ENCODE measurements at regions not wholly inside any gene's neighbourhood (a gene's known extent, or its start where the extent isn't known, plus 50 kb on each side); places are given as distances from the start of the nearest gene placed in this dataset.

DNA sequence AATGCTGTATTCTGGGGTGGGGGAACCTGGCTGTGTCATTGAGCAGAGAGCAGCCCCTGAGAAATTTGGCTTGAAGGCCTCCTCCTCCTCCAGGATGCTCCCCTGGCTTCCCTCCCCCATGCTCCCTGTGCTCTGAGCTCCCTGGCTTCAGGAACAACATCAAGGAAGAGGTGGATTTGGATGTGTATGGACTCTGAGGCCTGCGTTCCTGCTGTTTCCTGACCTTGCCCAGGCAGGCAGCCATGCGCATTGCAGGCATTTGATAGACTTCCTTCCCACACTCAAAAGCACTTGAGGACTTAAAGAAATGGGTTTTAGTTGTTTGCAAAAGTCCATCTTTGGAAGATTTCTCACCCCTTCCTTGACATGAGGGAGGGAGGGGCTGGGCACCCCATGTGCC lies 1317.1 kb downstream of the BRD1 start:
- DNase-seq = no peak
- Histone ChIP-seq H3K36me3 (ENCODE audit: insufficient read depth in 1 of 2, low read depth in 1 of 2) (no peaks in the 10 kb centered on the region), H3K9me3 (no peaks in the 10 kb centered on the region), H3K4me3 (no peak overlapping the region), H3K27me3 (ENCODE audit: insufficient read depth in 3 of 3, low read length in 2 of 3) (no peaks in the 10 kb centered on the region), H3K4me1 (no peaks in the 10 kb centered on the region), H3K27ac (no peak overlapping the region)
- intact Hi-C loops (cut with DNase I) = no loop called here
- WGBS, 3 donors = 66 to 82% (median 68%) methylated on average over 2 of the region's 2 CpGs
- no peak for ATAC-seq
- TF ChIP-seq, protein P1, sequence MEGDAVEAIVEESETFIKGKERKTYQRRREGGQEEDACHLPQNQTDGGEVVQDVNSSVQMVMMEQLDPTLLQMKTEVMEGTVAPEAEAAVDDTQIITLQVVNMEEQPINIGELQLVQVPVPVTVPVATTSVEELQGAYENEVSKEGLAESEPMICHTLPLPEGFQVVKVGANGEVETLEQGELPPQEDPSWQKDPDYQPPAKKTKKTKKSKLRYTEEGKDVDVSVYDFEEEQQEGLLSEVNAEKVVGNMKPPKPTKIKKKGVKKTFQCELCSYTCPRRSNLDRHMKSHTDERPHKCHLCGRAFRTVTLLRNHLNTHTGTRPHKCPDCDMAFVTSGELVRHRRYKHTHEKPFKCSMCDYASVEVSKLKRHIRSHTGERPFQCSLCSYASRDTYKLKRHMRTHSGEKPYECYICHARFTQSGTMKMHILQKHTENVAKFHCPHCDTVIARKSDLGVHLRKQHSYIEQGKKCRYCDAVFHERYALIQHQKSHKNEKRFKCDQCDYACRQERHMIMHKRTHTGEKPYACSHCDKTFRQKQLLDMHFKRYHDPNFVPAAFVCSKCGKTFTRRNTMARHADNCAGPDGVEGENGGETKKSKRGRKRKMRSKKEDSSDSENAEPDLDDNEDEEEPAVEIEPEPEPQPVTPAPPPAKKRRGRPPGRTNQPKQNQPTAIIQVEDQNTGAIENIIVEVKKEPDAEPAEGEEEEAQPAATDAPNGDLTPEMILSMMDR (IDR thresholded peaks at IDR 0.05) = no peak

DNA sequence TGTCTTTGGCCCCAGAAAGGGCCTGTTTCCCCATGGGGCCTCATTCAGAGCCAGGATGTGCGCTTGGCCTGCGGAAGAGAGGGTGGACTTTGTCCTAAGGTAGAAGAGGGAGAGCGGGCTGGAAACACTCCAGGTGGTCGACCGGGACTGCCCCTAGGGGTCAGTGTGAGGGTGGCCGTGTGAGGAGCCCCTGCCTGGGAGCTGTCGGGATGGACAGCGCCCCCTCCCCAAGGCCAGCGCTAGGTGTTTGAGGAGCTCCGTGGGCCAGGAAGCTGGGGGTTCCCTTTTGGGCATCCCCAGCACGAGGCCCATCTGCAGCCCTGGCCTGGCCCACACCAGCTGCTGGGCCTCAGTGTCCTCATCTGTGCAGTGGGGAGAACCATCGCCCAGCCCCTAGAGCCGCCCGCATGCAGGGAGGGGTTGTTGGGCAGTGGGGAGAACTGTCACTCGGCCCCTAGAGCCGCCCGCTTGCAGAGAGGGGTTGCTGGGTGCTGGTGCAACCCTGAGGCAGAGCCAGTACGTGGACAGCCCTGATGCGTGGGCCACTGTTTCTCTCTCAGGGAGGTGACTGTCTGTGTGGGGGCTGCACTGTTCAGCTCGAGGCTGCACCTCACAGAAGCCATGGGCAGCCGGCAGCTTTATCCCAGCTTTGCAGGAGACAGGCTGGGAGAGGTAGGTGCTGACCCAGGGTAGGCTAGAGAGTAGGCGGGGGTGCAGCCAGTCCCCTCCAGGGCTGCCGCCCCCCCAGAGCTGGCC lies 1319.9 kb downstream of the BRD1 start:
- H3K9me3 ChIP-seq = no peaks in the 10 kb centered on the region
- H3K27me3 ChIP-seq (ENCODE audit: insufficient read depth in 3 of 3, low read length in 2 of 3) = no peaks in the 10 kb centered on the region
- TF ChIP-seq, protein P1 (IDR thresholded peaks at IDR 0.05) = no peak
- 72 to 76% (median 74%) methylated on average over 23 of the region's 23 CpGs for WGBS, 3 donors
- intact Hi-C loops (cut with DNase I) = no loop called here
- ATAC-seq (no peak), DNase-seq (no peak)
- H3K4me1 ChIP-seq = no peaks in the 10 kb centered on the region
- H3K27ac ChIP-seq = no peak overlapping the region
- H3K4me3 ChIP-seq = no peak overlapping the region
- H3K36me3 ChIP-seq (ENCODE audit: insufficient read depth in 1 of 2, low read depth in 1 of 2) = no peaks in the 10 kb centered on the region

DNA sequence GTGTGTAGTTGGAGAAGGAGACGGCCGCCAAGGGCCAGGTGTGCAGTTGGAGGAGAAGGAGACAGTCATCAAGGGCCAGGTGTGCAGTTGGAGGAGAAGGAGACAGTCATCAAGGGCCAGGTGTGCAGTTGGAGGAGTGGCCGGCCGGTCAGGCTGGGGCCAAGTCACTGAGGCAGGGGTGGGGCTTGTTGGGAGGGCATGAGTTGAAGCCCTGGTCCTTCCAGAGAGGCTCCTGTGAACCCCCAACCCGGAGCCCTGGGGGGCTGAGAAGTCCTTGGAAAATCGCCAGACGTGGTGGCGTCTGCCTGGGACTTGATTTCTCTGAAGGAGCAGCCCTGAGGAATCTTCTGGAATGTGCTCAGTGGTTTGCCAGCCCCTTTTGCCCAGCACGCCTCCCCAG lies 1320.5 kb downstream of the BRD1 start:
- no peak for DNase-seq
- TF ChIP-seq, protein P1 (IDR thresholded peaks at IDR 0.05) = no peak
- H3K27me3 ChIP-seq (ENCODE audit: insufficient read depth in 3 of 3, low read length in 2 of 3) = no peaks in the 10 kb centered on the region

DNA sequence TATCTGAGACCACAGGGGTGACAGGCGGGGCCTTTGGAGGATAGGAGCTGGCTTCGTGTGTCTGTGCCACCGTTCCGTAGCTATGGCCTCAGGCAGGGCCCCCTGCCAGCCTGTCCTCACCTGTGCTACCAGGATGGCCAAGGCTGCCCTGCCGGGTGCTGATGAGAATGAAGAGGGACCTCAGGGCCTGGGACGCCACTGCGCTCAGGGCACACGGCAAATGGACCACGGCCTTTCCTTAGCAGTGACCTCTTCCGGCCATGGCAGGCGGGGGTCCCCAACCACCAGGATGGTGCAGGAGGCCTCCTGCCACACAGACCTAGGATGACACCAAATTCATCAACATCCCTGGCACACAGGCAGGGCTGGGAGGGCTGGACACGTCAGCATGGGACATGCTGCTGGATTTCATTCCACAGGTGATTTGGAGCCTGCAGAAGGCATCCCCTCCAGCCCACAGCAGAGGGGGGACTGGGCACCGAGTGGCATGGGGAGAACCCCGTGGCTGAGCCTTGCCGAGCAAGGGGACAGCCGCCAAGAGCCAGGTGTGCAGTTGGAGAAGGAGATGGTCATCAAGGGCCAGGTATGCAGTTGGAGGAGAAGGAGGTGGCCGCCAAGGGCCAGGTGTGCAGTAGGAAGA lies 1321.0 kb downstream of the BRD1 start:
- Histone ChIP-seq H3K27me3 (ENCODE audit: insufficient read depth in 3 of 3, low read length in 2 of 3) (no peaks in the 10 kb centered on the region), H3K4me1 (no peaks in the 10 kb centered on the region), H3K9me3 (no peaks in the 10 kb centered on the region), H3K4me3 (no peak overlapping the region), H3K36me3 (ENCODE audit: insufficient read depth in 1 of 2, low read depth in 1 of 2) (no peaks in the 10 kb centered on the region), H3K27ac (no peak overlapping the region)
- intact Hi-C loops (cut with DNase I) = no loop called here
- DNase-seq (no peak), ATAC-seq (no peak)
- 86 to 91% (median 87%) methylated on average over 17 of the region's 17 CpGs for WGBS, 3 donors
- TF ChIP-seq, protein P1 (IDR thresholded peaks at IDR 0.05) = no peak

More for the DNA sequence above, 1320.5 kb downstream of the BRD1 start:
- Histone ChIP-seq H3K36me3 (ENCODE audit: insufficient read depth in 1 of 2, low read depth in 1 of 2) (no peaks in the 10 kb centered on the region), H3K4me1 (no peaks in the 10 kb centered on the region), H3K4me3 (no peak overlapping the region), H3K9me3 (no peaks in the 10 kb centered on the region), H3K27ac (no peak overlapping the region)
- no peak for ATAC-seq
- intact Hi-C loops (cut with DNase I) = no loop called here
- WGBS, 3 donors = 75 to 77% (median 76%) methylated on average over 9 of the region's 9 CpGs

Measured in psoas muscle (tissue), 7 donors.